GM12878 (cell line): ENCODE measurements at regions not wholly inside any gene's neighbourhood (a gene's known extent, or its start where the extent isn't known, plus 50 kb on each side); places are given as distances from the start of the nearest gene placed in this dataset.

ENCODE experiments used
- IRF4 ChIP-seq: IDR thresholded peaks from 2 replicates; pipeline ENCODE4 v1.6.1; 2011; ENCODE audit warnings: low read depth, low read length
- JUNB ChIP-seq: IDR thresholded peaks from 2 replicates; pipeline ENCODE4 v1.6.1; 2016; ENCODE audit warnings: antibody characterized with exemption, mild to moderate bottlenecking
- KDM1A ChIP-seq: fragments of 200-600 bp; sonication (generic); IDR thresholded peaks from 2 replicates; pipeline ENCODE4 v1.6.1; 2016; ENCODE audit warnings: borderline replicate concordance
- MTA2 ChIP-seq: fragments of 450-650 bp; IDR thresholded peaks from 2 replicates; pipeline ENCODE4 v1.6.1; 2016; ENCODE audit warnings: low read depth, mild to moderate bottlenecking, moderate library complexity
- MTA3 ChIP-seq: IDR thresholded peaks from 2 replicates; pipeline ENCODE4 v1.6.1; 2012; ENCODE audit warnings: low read length, inconsistent platforms, borderline replicate concordance
- NFYA ChIP-seq: IDR thresholded peaks from 2 replicates; pipeline ENCODE4 v1.6.1; 2011; ENCODE audit warnings: low read depth, mild to moderate bottlenecking, low read length, improper control_type of control experiment, borderline replicate concordance
- NFYB ChIP-seq: IDR thresholded peaks from 2 replicates; pipeline ENCODE4 v1.6.1; 2011; ENCODE audit warnings: low read depth, mild to moderate bottlenecking, low read length, improper control_type of control experiment, moderate library complexity; ENCODE audit not compliant: insufficient read depth
- NR2F1 ChIP-seq: fragments of 450-650 bp; conservative IDR thresholded peaks from 2 replicates; pipeline ENCODE4 v1.6.1; 2017; ENCODE audit warnings: mild to moderate bottlenecking
- RAD21 ChIP-seq: IDR thresholded peaks from 2 replicates; pipeline ENCODE4 v1.6.1; 2011; ENCODE audit warnings: mild to moderate bottlenecking, low read depth, low read length, moderate library complexity; ENCODE audit not compliant: insufficient read depth
- STAT1 ChIP-seq: fragments of 450-650 bp; conservative IDR thresholded peaks from 2 replicates; pipeline ENCODE4 v1.6.1; 2014; ENCODE audit warnings: antibody characterized with exemption, mild to moderate bottlenecking
- ZNF24 ChIP-seq: fragments of 450-650 bp; IDR thresholded peaks from 2 replicates; pipeline ENCODE4 v1.6.1; 2017; ENCODE audit warnings: antibody characterized with exemption, mild to moderate bottlenecking
- TF ChIP-seq, protein P1 (sequence below): fragments of 450-650 bp; IDR thresholded peaks from 2 replicates; pipeline ENCODE4 v1.6.1; 2017; ENCODE audit warnings: mild to moderate bottlenecking, low read depth, inconsistent platforms; ENCODE audit not compliant: poor library complexity, severe bottlenecking
- TF ChIP-seq, protein P2 (sequence below): IDR thresholded peaks from 2 replicates; pipeline ENCODE4 v1.6.1; 2012; ENCODE audit warnings: improper control_type of control experiment, low read depth, low read length; ENCODE audit not compliant: insufficient replicate concordance
- TF ChIP-seq, protein P3 (sequence below): IDR thresholded peaks from 2 replicates; pipeline ENCODE4 v1.6.1; 2011; ENCODE audit warnings: borderline replicate concordance, low read depth, mild to moderate bottlenecking, moderate library complexity, low read length; ENCODE audit not compliant: insufficient read depth, poor library complexity, severe bottlenecking

DNA sequence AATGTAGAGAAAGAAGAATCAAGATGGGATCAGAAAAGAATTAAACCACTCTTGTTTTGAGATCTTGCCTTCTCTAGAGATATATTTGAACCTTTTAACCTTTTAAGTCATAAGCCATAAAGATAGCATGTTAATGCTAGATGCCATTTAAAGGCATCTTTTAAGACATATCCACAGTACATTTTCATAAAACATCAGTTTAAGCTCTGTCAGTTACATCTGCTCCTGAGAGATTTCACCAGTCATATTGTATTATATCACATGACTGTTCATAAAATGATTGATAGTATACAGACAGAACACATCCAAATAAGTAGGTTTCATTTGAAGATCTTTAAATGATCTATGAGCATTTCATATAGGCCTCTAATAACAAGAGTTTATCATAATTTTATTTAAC is 1238.5 kb downstream of the SLC16A7 start (continued):
- TF ChIP-seq, protein P1, sequence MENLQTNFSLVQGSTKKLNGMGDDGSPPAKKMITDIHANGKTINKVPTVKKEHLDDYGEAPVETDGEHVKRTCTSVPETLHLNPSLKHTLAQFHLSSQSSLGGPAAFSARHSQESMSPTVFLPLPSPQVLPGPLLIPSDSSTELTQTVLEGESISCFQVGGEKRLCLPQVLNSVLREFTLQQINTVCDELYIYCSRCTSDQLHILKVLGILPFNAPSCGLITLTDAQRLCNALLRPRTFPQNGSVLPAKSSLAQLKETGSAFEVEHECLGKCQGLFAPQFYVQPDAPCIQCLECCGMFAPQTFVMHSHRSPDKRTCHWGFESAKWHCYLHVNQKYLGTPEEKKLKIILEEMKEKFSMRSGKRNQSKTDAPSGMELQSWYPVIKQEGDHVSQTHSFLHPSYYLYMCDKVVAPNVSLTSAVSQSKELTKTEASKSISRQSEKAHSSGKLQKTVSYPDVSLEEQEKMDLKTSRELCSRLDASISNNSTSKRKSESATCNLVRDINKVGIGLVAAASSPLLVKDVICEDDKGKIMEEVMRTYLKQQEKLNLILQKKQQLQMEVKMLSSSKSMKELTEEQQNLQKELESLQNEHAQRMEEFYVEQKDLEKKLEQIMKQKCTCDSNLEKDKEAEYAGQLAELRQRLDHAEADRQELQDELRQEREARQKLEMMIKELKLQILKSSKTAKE, result no peak
- TF ChIP-seq ZNF24 (no peak), RAD21 (no peak), MTA3 (no peak), KDM1A (no peak), IRF4 (no peak), JUNB (no peak), NFYB (no peak), MTA2 (no peak), NR2F1 (no peak), NFYA (no peak), STAT1 (no peak)
- TF ChIP-seq, protein P2, sequence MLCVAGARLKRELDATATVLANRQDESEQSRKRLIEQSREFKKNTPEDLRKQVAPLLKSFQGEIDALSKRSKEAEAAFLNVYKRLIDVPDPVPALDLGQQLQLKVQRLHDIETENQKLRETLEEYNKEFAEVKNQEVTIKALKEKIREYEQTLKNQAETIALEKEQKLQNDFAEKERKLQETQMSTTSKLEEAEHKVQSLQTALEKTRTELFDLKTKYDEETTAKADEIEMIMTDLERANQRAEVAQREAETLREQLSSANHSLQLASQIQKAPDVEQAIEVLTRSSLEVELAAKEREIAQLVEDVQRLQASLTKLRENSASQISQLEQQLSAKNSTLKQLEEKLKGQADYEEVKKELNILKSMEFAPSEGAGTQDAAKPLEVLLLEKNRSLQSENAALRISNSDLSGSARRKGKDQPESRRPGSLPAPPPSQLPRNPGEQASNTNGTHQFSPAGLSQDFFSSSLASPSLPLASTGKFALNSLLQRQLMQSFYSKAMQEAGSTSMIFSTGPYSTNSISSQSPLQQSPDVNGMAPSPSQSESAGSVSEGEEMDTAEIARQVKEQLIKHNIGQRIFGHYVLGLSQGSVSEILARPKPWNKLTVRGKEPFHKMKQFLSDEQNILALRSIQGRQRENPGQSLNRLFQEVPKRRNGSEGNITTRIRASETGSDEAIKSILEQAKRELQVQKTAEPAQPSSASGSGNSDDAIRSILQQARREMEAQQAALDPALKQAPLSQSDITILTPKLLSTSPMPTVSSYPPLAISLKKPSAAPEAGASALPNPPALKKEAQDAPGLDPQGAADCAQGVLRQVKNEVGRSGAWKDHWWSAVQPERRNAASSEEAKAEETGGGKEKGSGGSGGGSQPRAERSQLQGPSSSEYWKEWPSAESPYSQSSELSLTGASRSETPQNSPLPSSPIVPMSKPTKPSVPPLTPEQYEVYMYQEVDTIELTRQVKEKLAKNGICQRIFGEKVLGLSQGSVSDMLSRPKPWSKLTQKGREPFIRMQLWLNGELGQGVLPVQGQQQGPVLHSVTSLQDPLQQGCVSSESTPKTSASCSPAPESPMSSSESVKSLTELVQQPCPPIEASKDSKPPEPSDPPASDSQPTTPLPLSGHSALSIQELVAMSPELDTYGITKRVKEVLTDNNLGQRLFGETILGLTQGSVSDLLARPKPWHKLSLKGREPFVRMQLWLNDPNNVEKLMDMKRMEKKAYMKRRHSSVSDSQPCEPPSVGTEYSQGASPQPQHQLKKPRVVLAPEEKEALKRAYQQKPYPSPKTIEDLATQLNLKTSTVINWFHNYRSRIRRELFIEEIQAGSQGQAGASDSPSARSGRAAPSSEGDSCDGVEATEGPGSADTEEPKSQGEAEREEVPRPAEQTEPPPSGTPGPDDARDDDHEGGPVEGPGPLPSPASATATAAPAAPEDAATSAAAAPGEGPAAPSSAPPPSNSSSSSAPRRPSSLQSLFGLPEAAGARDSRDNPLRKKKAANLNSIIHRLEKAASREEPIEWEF, result no peak
- TF ChIP-seq, protein P3, sequence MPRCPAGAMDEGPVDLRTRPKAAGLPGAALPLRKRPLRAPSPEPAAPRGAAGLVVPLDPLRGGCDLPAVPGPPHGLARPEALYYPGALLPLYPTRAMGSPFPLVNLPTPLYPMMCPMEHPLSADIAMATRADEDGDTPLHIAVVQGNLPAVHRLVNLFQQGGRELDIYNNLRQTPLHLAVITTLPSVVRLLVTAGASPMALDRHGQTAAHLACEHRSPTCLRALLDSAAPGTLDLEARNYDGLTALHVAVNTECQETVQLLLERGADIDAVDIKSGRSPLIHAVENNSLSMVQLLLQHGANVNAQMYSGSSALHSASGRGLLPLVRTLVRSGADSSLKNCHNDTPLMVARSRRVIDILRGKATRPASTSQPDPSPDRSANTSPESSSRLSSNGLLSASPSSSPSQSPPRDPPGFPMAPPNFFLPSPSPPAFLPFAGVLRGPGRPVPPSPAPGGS, result no peak
